PC-9 (cell line): ENCODE measurements at regions not wholly inside any gene's neighbourhood (a gene's known extent, or its start where the extent isn't known, plus 50 kb on each side); places are given as distances from the start of the nearest gene placed in this dataset.
A peak's percentile ranks its signal among the peaks of the same experiment; 100 is the strongest.

Source experiments
- CTCF ChIP-seq: fragments of 200-600 bp; sonication (generic); conservative IDR thresholded peaks from 2 replicates; pipeline ENCODE4 v1.6.1; 2017; ENCODE audit warnings: mixed run types, antibody characterized with exemption, mild to moderate bottlenecking, moderate library complexity
- EZH2 ChIP-seq: fragments of 200-600 bp; sonication (generic); IDR thresholded peaks from 2 replicates; pipeline ENCODE4 v1.8.0; 2017; ENCODE audit warnings: antibody characterized with exemption, low read depth

- TF ChIP-seq CTCF, result peak; percentile 67
- TF ChIP-seq EZH2, result no peak
Measured at GRCh38 chr7:21253740-21254687, 173.9 kb upstream of the SP4 start.
